GM13976 (cell line): ENCODE measurements at regions not wholly inside any gene's neighbourhood (a gene's known extent, or its start where the extent isn't known, plus 50 kb on each side); places are given as distances from the start of the nearest gene placed in this dataset.

ENCODE experiments used
- DNase-seq: peaks from one replicate; pipeline ENCODE4 v3.0.0; 2012; ENCODE audit warnings: low spot score
- CTCF ChIP-seq: IDR thresholded peaks from 2 replicates; pipeline ENCODE4 v1.5.1; 2012; ENCODE audit warnings: borderline replicate concordance, mild to moderate bottlenecking; ENCODE audit not compliant: insufficient read depth; ENCODE audit errors: extremely low read depth, missing control alignments, control extremely low read depth
- in situ Hi-C: fragments of 300-500 bp; cut with MboI; formaldehyde crosslinking; loops from one replicate; pipeline ENCODE4 v1.12.0; 2022; ENCODE audit warnings: low sequenced_read_pairs, mixed read lengths, inconsistent platforms; ENCODE audit not compliant: unreplicated experiment

- no peak for DNase-seq
- TF ChIP-seq CTCF, result no peak
- in situ Hi-C loops, result loop anchor here (10.0 kb wide), 1 partner anchor 60 kb away; no protein-coding TSS in a partner anchor
Observed at GRCh38 chr17:15154618-15155017, 110.5 kb downstream of the PMP22 start.

- DNase-seq, result no peak
- TF ChIP-seq CTCF, result no peak
- in situ Hi-C loops, result no loop called here
Observed at GRCh38 chr17:15145621-15146020, 119.5 kb downstream of the PMP22 start.

GRCh38 chr17:15143524-15143923 is 121.6 kb downstream of the PMP22 start:
- no peak for TF ChIP-seq CTCF
- in situ Hi-C loops, result no loop called here
- DNase-seq, result no peak

- in situ Hi-C loops, result no loop called here
- no peak for DNase-seq
- TF ChIP-seq CTCF, result no peak
Observed at GRCh38 chr17:15134363-15134762, 130.8 kb downstream of the PMP22 start.

GRCh38 chr17:15133826-15134225 is 131.3 kb downstream of the PMP22 start:
- no peak for DNase-seq
- in situ Hi-C loops, result no loop called here
- TF ChIP-seq CTCF, result no peak

- TF ChIP-seq CTCF, result no peak
- in situ Hi-C loops, result no loop called here
- no peak for DNase-seq
Observed at GRCh38 chr17:15133143-15133542, 132.0 kb downstream of the PMP22 start.

GRCh38 chr17:15130426-15130825 is 134.7 kb downstream of the PMP22 start:
- no peak for DNase-seq
- no peak for TF ChIP-seq CTCF
- in situ Hi-C loops, result no loop called here
